IPS-15b (cell line): ENCODE measurements at regions not wholly inside any gene's neighbourhood (a gene's known extent, or its start where the extent isn't known, plus 50 kb on each side); places are given as distances from the start of the nearest gene placed in this dataset.
"Not testable (repeated sequence)": the region's sequence is repeated elsewhere in the genome, so short reads cannot be mapped to it uniquely, and the experiment has no call there.

Source experiments
- H3K27me3 ChIP-seq: one replicate; pipeline ENCODE4 v1.6.1; 2013; ENCODE audit warnings: low read length; ENCODE audit not compliant: control insufficient read depth, insufficient read depth
- H3K36me3 ChIP-seq: one replicate; pipeline ENCODE4 v1.6.1; 2013; ENCODE audit warnings: low read length; ENCODE audit not compliant: control insufficient read depth, insufficient read depth
- H3K4me1 ChIP-seq: one replicate; pipeline ENCODE4 v1.6.1; 2013; ENCODE audit warnings: mild to moderate bottlenecking, low read length; ENCODE audit not compliant: control insufficient read depth, insufficient read depth
- H3K4me3 ChIP-seq: one replicate; pipeline ENCODE4 v1.5.1; 2013; ENCODE audit warnings: low read depth, low read length
- H3K9ac ChIP-seq: one replicate; pipeline ENCODE4 v1.6.1; 2013; ENCODE audit warnings: low read depth, mild to moderate bottlenecking, low read length
- H3K9me3 ChIP-seq: one replicate; pipeline ENCODE4 v1.6.1; 2013; ENCODE audit warnings: mild to moderate bottlenecking, low read length; ENCODE audit not compliant: control insufficient read depth, insufficient read depth

DNA sequence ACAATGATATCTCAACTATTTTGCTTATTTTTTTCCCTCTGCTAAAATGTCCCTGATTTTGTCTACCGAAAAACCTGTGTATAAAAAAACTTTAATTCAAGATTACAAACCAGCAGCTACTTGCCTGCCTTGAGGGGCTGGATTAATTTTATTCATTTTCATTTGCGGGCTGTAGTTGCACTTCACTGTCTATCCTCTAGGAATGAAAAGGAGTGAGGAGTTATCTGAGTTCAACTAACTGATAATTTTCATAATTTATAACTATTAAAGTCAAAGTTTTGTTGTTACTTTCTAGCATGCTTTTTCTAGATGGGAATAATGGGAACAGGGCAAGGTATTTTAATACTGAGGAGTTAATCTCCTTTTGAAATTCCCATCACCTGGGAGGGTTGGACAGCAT, 50.3 kb upstream of the AGTPBP1 start:
- not testable (repeated sequence) for H3K36me3 ChIP-seq, H3K4me3 ChIP-seq, H3K9me3 ChIP-seq, H3K4me1 ChIP-seq, H3K9ac ChIP-seq, H3K27me3 ChIP-seq

DNA sequence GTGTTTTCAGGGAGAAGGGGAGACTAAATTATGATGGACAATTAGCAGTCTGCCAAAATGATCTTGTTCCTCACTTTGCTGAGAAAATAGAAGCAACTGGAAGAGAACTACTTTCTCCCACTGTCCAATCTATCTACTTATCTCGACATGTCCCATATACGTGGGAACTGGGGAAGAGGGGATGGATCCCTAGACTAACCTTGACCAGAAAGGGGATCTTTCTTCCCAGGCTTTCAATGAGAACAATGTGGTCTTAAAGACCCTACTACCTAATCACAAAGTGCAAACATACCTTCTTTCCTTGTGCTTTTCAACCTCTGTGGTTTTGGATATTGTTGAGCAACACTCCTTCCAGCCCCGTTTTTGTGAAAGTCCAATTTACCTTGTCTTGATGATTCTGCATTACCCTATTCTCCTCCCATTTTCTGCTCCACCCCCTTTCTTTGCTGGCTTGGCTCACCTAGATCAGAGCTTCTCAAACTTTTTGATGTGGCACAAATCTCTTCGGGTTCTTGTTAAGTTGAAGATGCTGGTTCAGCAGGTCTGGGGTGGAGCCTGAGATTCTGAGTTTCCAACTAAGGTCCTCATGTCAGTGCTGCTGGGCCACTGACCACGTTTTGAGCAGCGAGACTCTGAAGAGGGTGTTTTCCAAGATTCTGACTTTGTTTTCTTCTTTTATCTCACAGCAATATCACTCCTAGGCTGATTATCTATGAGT, 61.4 kb upstream of the AGTPBP1 start:
- not testable (repeated sequence) for H3K36me3 ChIP-seq, H3K27me3 ChIP-seq

GRCh38 chr9:85804847-85805133, 63.0 kb upstream of the AGTPBP1 start:
- not testable (repeated sequence) for H3K36me3 ChIP-seq, H3K27me3 ChIP-seq, H3K9ac ChIP-seq, H3K9me3 ChIP-seq, H3K4me1 ChIP-seq
- H3K4me3 ChIP-seq, result peak overlapping the region; percentile 72

More for the DNA sequence above, 61.4 kb upstream of the AGTPBP1 start:
- H3K9ac ChIP-seq, H3K9me3 ChIP-seq, H3K4me1 ChIP-seq, H3K4me3 ChIP-seq: not testable (repeated sequence)

DNA sequence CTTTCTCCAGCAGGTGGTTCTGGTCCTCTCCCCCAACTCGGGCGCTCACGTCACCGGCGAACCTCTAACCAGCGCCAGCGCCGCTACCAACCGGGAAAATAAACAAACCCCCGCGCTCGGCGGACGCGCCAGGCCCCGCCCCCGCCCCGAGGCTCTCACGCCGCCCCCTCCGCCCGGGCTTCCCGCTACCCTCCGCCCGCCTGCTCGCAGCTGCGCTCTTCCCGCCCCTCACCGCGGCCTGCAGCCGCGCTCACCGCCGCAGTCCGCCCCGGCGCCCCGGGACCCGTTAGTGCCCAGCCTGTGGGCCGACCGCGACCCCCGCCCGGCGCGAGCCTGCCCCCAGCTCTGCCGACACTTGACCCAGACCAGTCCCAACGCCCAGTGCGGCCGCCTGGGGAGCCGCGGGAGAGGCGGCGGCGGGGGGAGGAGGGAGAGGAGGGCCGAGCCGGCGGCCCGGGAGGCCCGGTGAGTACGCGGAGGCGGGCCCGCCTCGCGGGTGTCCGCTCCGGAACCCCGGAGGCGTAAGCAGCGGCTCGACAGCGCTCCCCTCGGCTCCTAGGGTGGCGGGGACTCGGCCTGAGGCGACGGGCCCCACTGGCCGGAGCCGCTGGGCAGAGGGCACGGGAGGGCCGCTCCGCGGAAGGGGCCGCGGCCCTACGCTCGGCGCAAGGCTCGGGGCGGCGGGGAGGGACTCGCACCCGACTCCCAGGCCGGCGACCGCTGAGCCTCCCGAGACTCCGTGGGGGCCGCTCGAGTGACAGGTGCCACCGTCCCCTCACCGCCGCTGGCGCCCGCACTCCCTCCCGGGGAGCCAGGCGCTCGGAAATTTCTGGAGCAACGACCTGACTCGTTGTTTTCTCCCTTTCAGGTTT, 63.6 kb upstream of the AGTPBP1 start:
- H3K4me3 ChIP-seq, result peak overlapping the region; percentile 72
- H3K27me3 ChIP-seq, H3K9me3 ChIP-seq, H3K36me3 ChIP-seq, H3K9ac ChIP-seq, H3K4me1 ChIP-seq: not testable (repeated sequence)

DNA sequence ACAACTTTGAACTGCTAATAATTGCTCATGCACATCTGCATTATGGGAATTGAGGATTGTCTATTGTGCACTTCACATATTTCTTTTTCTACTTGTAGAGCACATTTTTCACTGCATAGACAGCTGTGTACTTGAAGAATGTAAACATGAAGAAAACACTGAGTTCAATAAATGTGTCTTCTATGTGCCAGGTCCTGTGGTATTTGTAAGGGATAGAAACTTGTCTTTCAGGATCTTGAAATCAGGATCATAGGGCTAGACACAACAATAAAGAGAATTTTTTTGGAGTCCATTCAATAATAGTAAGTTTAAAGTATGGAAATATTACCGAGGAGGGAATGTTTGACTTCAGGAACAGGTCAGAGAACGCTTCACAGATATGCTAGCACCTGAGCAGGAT, 66.6 kb upstream of the AGTPBP1 start:
- not testable (repeated sequence) for H3K36me3 ChIP-seq, H3K4me1 ChIP-seq, H3K27me3 ChIP-seq, H3K9ac ChIP-seq, H3K9me3 ChIP-seq, H3K4me3 ChIP-seq

- H3K9ac ChIP-seq, H3K4me1 ChIP-seq, H3K9me3 ChIP-seq, H3K36me3 ChIP-seq, H3K27me3 ChIP-seq, H3K4me3 ChIP-seq: not testable (repeated sequence)
These were observed 71.6 kb upstream of the AGTPBP1 start for GRCh38 chr9:85813388-85813787.

DNA sequence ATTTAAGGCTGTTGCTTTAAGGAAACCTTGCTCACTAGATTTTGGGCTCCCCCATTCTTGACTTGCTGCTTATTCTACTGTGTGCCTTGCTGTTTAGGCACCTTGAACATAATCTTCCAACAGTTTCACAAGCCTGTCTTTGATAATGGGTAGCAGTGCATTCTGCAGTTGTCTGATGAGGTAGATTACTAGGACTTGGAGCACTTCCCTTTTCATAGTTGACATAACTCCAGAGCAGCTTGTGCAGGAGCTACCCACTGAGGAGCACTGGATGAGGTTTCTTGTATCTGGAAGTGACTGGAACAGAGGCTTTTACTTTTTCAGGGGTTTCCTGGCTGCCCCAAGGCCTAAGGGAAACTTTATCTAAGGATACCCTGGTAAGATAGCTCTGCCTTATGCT, 73.0 kb upstream of the AGTPBP1 start:
- H3K9me3 ChIP-seq, H3K4me1 ChIP-seq, H3K36me3 ChIP-seq, H3K9ac ChIP-seq, H3K27me3 ChIP-seq, H3K4me3 ChIP-seq: not testable (repeated sequence)

DNA sequence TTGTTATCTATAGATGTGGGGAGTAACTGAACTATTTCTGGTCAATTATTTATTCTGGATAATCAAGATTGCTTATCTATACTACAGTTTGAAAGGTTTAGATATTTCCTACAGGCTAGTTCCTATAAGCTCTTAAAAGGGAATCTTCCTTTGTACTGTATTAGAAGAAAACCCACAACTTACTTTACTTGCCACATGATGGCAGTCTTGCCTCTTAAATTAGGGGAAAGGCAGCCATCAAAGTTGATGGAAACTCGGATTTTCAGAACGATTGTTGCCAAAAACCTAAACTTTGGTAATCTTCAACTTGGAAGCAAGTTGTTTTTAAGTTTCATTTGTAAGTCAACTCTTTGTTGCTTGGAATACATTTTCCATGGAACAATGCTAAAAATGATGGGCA, 77.2 kb upstream of the AGTPBP1 start:
- not testable (repeated sequence) for H3K9ac ChIP-seq, H3K4me1 ChIP-seq, H3K9me3 ChIP-seq, H3K4me3 ChIP-seq, H3K27me3 ChIP-seq, H3K36me3 ChIP-seq

GRCh38 chr9:85820598-85820997, 78.8 kb upstream of the AGTPBP1 start:
- not testable (repeated sequence) for H3K36me3 ChIP-seq, H3K4me1 ChIP-seq

DNA sequence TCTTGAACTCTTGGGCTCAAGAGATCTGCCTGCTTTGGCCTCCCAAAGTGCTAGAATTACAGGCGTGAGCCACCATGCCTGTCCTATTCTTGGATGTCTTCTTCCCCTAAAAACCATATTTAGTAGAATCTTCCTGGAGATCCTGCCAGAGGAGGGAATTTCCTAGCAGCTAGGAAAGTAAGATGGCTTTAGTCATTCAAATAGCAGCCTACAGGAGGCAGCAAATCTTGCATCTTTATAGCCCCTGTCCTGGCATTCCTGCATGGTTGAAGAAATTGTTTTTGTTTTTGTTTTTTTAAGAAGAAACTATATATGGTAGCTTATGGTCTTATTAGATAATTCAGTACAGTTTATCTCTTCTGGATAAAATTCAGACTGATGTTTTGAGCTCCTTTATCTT, 83.2 kb upstream of the AGTPBP1 start:
- not testable (repeated sequence) for H3K9ac ChIP-seq, H3K9me3 ChIP-seq, H3K27me3 ChIP-seq, H3K4me3 ChIP-seq, H3K36me3 ChIP-seq, H3K4me1 ChIP-seq

More at GRCh38 chr9:85820598-85820997, 78.8 kb upstream of the AGTPBP1 start:
- not testable (repeated sequence) for H3K27me3 ChIP-seq, H3K9me3 ChIP-seq, H3K9ac ChIP-seq, H3K4me3 ChIP-seq

GRCh38 chr9:85834591-85834990, 92.8 kb upstream of the AGTPBP1 start:
- H3K27me3 ChIP-seq, H3K36me3 ChIP-seq, H3K4me3 ChIP-seq, H3K9ac ChIP-seq, H3K9me3 ChIP-seq, H3K4me1 ChIP-seq: not testable (repeated sequence)

- H3K9me3 ChIP-seq, H3K4me3 ChIP-seq, H3K27me3 ChIP-seq, H3K36me3 ChIP-seq, H3K4me1 ChIP-seq, H3K9ac ChIP-seq: not testable (repeated sequence)
These were observed 97.0 kb upstream of the NAA35 start for GRCh38 chr9:85843949-85844348.
